Parathyroid adenoma (tissue), 2 donors: ENCODE measurements at regions not wholly inside any gene's neighbourhood (a gene's known extent, or its start where the extent isn't known, plus 50 kb on each side); places are given as distances from the start of the nearest gene placed in this dataset.
"Not testable (repeated sequence)": the region's sequence is repeated elsewhere in the genome, so short reads cannot be mapped to it uniquely, and the experiment has no call there.

Experiments
- H2AFZ ChIP-seq: fragments of 300-600 bp; sonication (generic); one replicate; pipeline ENCODE4 v1.7.0; 2017; ENCODE audit warnings: antibody characterized with exemption, mild to moderate bottlenecking
- H3K27ac ChIP-seq: fragments of 300-600 bp; sonication (generic); one replicate; pipeline ENCODE4 v1.7.0; 2017
- H3K27me3 ChIP-seq: fragments of 300-600 bp; sonication (generic); one replicate; pipeline ENCODE4 v1.7.0; 2017; ENCODE audit warnings: low read length; ENCODE audit not compliant: control insufficient read depth, insufficient read depth
- H3K36me3 ChIP-seq: fragments of 300-600 bp; sonication (generic); one replicate; pipeline ENCODE4 v1.7.0; 2017; ENCODE audit warnings: low read length; ENCODE audit not compliant: control insufficient read depth, insufficient read depth
- H3K4me1 ChIP-seq: fragments of 300-600 bp; sonication (generic); one replicate; pipeline ENCODE4 v1.7.0; 2017; ENCODE audit warnings: control low read depth
- H3K4me2 ChIP-seq: fragments of 300-600 bp; sonication (generic); one replicate; pipeline ENCODE4 v1.7.0; 2017; ENCODE audit warnings: low read length
- H3K4me3 ChIP-seq: fragments of 300-600 bp; sonication (generic); one replicate; pipeline ENCODE4 v1.7.0; 2017; ENCODE audit warnings: low read depth, low read length
- H3K79me2 ChIP-seq: fragments of 300-600 bp; sonication (generic); one replicate; pipeline ENCODE4 v1.7.0; 2017; ENCODE audit warnings: control low read depth
- H3K9ac ChIP-seq: fragments of 300-600 bp; sonication (generic); one replicate; pipeline ENCODE4 v1.7.0; 2017; ENCODE audit warnings: mild to moderate bottlenecking
- H3K9me3 ChIP-seq: fragments of 300-600 bp; sonication (generic); one replicate; pipeline ENCODE4 v1.7.0; 2017; ENCODE audit warnings: low read length; ENCODE audit not compliant: control insufficient read depth
- CTCF ChIP-seq: fragments of 300-600 bp; sonication (generic); IDR thresholded peaks from one replicate; pipeline ENCODE4 v1.7.0; 2017; ENCODE audit warnings: antibody characterized with exemption, mild to moderate bottlenecking
- donor health status: primary hyperparathyroidism.

GRCh38 chr12:89872922-89873630 lies 164.4 kb upstream of the ATP2B1 start:
- Histone ChIP-seq H3K27me3 (no peaks in the 10 kb centered on the region), H3K27ac (no peak overlapping the region), H3K79me2 (no peaks in the 10 kb centered on the region), H3K4me2 (no peak overlapping the region), H3K4me3 (no peak overlapping the region), H3K9me3 (no peaks in the 10 kb centered on the region), H3K36me3 (no peaks in the 10 kb centered on the region), H2AFZ (no peak overlapping the region), H3K4me1 (no peaks in the 10 kb centered on the region), H3K9ac (no peak overlapping the region)
- no peak for TF ChIP-seq CTCF

GRCh38 chr12:89870413-89871184 lies 162.0 kb upstream of the ATP2B1 start:
- H3K4me1 ChIP-seq: no peaks in the 10 kb centered on the region
- no peak overlapping the region for H3K27ac ChIP-seq
- TF ChIP-seq CTCF: no peak
- H3K9me3 ChIP-seq: no peaks in the 10 kb centered on the region
- no peak overlapping the region for H3K4me3 ChIP-seq
- H3K36me3 ChIP-seq: no peaks in the 10 kb centered on the region
- no peak overlapping the region for H2AFZ ChIP-seq
- H3K79me2 ChIP-seq: no peaks in the 10 kb centered on the region
- H3K9ac ChIP-seq: no peak overlapping the region
- H3K27me3 ChIP-seq: no peaks in the 10 kb centered on the region
- H3K4me2 ChIP-seq: no peak overlapping the region

- not testable (repeated sequence) for H3K27me3 ChIP-seq, H3K4me3 ChIP-seq, H3K36me3 ChIP-seq, H2AFZ ChIP-seq, H3K9me3 ChIP-seq, H3K9ac ChIP-seq, H3K4me1 ChIP-seq, H3K79me2 ChIP-seq, H3K4me2 ChIP-seq, H3K27ac ChIP-seq
These were observed 159.0 kb upstream of the ATP2B1 start for GRCh38 chr12:89867611-89868010.

GRCh38 chr12:89864411-89864810 lies 155.8 kb upstream of the ATP2B1 start:
- no peak overlapping the region for H3K27ac ChIP-seq

More at GRCh38 chr12:89864411-89864810, 155.8 kb upstream of the ATP2B1 start:
- H3K27me3 ChIP-seq: no peaks in the 10 kb centered on the region
- H3K9me3 ChIP-seq: no peaks in the 10 kb centered on the region
- H3K9ac ChIP-seq: no peak overlapping the region
- no peak overlapping the region for H2AFZ ChIP-seq
- H3K4me2 ChIP-seq: no peak overlapping the region
- no peaks in the 10 kb centered on the region for H3K4me1 ChIP-seq
- no peaks in the 10 kb centered on the region for H3K79me2 ChIP-seq
- no peaks in the 10 kb centered on the region for H3K36me3 ChIP-seq
- TF ChIP-seq CTCF: no peak
- H3K4me3 ChIP-seq: no peak overlapping the region
